ENCODE measurements at regions not wholly inside any gene's neighbourhood (a gene's known extent, or its start where the extent isn't known, plus 50 kb on each side); places are given as distances from the start of the nearest gene placed in this dataset.

GRCh38 chr1:214213136-214213535 is 67.8 kb upstream of the SMYD2 start:
- TF ChIP-seq ZBTB6 (tag by site-specific recombination; IDR thresholded peaks at IDR 0.05): no peak
- TF ChIP-seq ZBTB8A (tag by site-specific recombination; IDR thresholded peaks at IDR 0.05): no peak
- TF ChIP-seq CTCF (tag by site-specific recombination; IDR thresholded peaks at IDR 0.05): no peak
- no peak for TF ChIP-seq ZNF138 (tag by site-specific recombination; IDR thresholded peaks at IDR 0.05; ENCODE audit: borderline replicate concordance)
- no peak for TF ChIP-seq ZNF174 (tag by site-specific recombination; IDR thresholded peaks at IDR 0.05)
- no peak for TF ChIP-seq ZNF10 (tag by site-specific recombination; IDR thresholded peaks at IDR 0.05)
- no peak for TF ChIP-seq ZNF239 (tag by site-specific recombination; IDR thresholded peaks at IDR 0.05)
- no peak for TF ChIP-seq ZNF561 (tag by site-specific recombination; IDR thresholded peaks at IDR 0.05; ENCODE audit: borderline replicate concordance)

Measured in HEK293 (cell line).